Liver (tissue), 8 donors: ENCODE measurements at regions not wholly inside any gene's neighbourhood (a gene's known extent, or its start where the extent isn't known, plus 50 kb on each side); places are given as distances from the start of the nearest gene placed in this dataset.

Source experiments
- DNase-seq: peaks from one replicate; pipeline ENCODE4 v3.0.0-alpha.2; 2017; ENCODE audit warnings: low spot score
- H3K27ac ChIP-seq, 2 donors: one replicate each; pipeline ENCODE4 v1.7.0; 2013; ENCODE audit warnings: inconsistent platforms in 2 of 2, low read length in 2 of 2, control low read depth in 1 of 2, low read depth in 1 of 2, mild to moderate bottlenecking in 1 of 2
- H3K27me3 ChIP-seq, 4 donors: one replicate each; pipeline versions ENCODE4 v1.6.1 to v1.7.0; 2013; ENCODE audit warnings: low read length in 3 of 4, inconsistent platforms in 1 of 4, mild to moderate bottlenecking in 1 of 4, moderate library complexity in 1 of 4; ENCODE audit not compliant: control insufficient read depth in 4 of 4, insufficient read depth in 4 of 4
- H3K36me3 ChIP-seq, 4 donors: one replicate each; pipeline versions ENCODE4 v1.6.1 to v1.7.0; 2013; ENCODE audit warnings: low read length in 3 of 4, mild to moderate bottlenecking in 3 of 4, low read depth in 1 of 4, moderate library complexity in 1 of 4; ENCODE audit not compliant: control insufficient read depth in 4 of 4, insufficient read depth in 3 of 4
- H3K4me1 ChIP-seq, 4 donors: one replicate each; pipeline versions ENCODE4 v1.6.1 to v1.7.0; 2013; ENCODE audit warnings: low read length in 3 of 4, mild to moderate bottlenecking in 3 of 4, moderate library complexity in 1 of 4; ENCODE audit not compliant: control insufficient read depth in 4 of 4, insufficient read depth in 4 of 4
- H3K4me3 ChIP-seq, 3 donors: one replicate each; pipeline versions ENCODE4 v1.6.1 to v1.7.0; 2013; ENCODE audit warnings: low read length in 3 of 3, control low read depth in 1 of 3, low read depth in 1 of 3, mild to moderate bottlenecking in 1 of 3
- H3K9ac ChIP-seq, 2 donors: one replicate each; pipeline ENCODE4 v1.7.0; 2013; ENCODE audit warnings: low read length in 2 of 2, mild to moderate bottlenecking in 2 of 2, moderate library complexity in 2 of 2, control low read depth in 1 of 2, low read depth in 1 of 2
- H3K9me3 ChIP-seq, 4 donors: one replicate each; pipeline versions ENCODE4 v1.6.1 to v1.7.0; 2013; ENCODE audit warnings: low read length in 3 of 4; ENCODE audit not compliant: control insufficient read depth in 4 of 4
- EGR1 ChIP-seq, 2 donors: IDR thresholded peaks; 2 replicates each; pipeline ENCODE4 v1.6.1; 2016 to 2018; ENCODE audit warnings: antibody characterized with exemption in 2 of 2, low read depth in 2 of 2
- FOXA2 ChIP-seq: IDR thresholded peaks from 2 replicates; pipeline ENCODE4 v1.6.1; 2016; ENCODE audit warnings: antibody characterized with exemption
- GABPA ChIP-seq, 2 donors: IDR thresholded peaks in 1 of 2; conservative IDR thresholded peaks in 1 of 2; 2 replicates each; pipeline ENCODE4 v1.6.1; 2016; ENCODE audit warnings: antibody characterized with exemption in 2 of 2, mild to moderate bottlenecking in 1 of 2, moderate library complexity in 1 of 2
- HNF4G ChIP-seq: IDR thresholded peaks from 2 replicates; pipeline ENCODE4 v1.6.1; 2016; ENCODE audit warnings: antibody characterized with exemption
- NR2F2 ChIP-seq: IDR thresholded peaks from 2 replicates; pipeline ENCODE4 v1.6.1; 2016; ENCODE audit warnings: antibody characterized with exemption
- RAD21 ChIP-seq, 2 donors: IDR thresholded peaks; 2 replicates each; pipeline ENCODE4 v1.6.1; 2016; ENCODE audit warnings: antibody characterized with exemption in 2 of 2, mild to moderate bottlenecking in 2 of 2
- SP1 ChIP-seq: IDR thresholded peaks from 2 replicates; pipeline ENCODE4 v1.6.1; 2018; ENCODE audit warnings: antibody characterized with exemption, mild to moderate bottlenecking
- YY1 ChIP-seq: IDR thresholded peaks from 2 replicates; pipeline ENCODE4 v1.6.1; 2016; ENCODE audit warnings: antibody characterized with exemption, mild to moderate bottlenecking
- WGBS: extraction: QIAGEN DNeasy Blood & Tissue Kit; methylation state at CpG from one replicate; pipeline ENCODE4 v1.1.7; 2013; 5-methylcytosine and 5-hydroxymethylcytosine counted together
- TF ChIP-seq, protein P1 (sequence below): IDR thresholded peaks from 2 replicates; pipeline ENCODE4 v1.6.1; 2016; ENCODE audit warnings: antibody characterized with exemption
- TF ChIP-seq, protein P2 (sequence below): IDR thresholded peaks from 2 replicates; pipeline ENCODE4 v1.6.1; 2016; ENCODE audit warnings: antibody characterized with exemption, mild to moderate bottlenecking
- TF ChIP-seq, protein P3 (sequence below): fragments of 150-350 bp; IDR thresholded peaks from 2 replicates; pipeline ENCODE4 v1.5.1; 2017; ENCODE audit warnings: improper control_type of control experiment, low read depth, low read length; ENCODE audit not compliant: missing input control
- TF ChIP-seq, protein P4 (sequence below): IDR thresholded peaks from 2 replicates; pipeline ENCODE4 v1.6.1; 2016; ENCODE audit warnings: antibody characterized with exemption
- TF ChIP-seq, protein P5 (sequence below): IDR thresholded peaks from 2 replicates; pipeline ENCODE4 v1.6.1; 2016; ENCODE audit warnings: antibody characterized with exemption
- donor health status: healthy.
- donor health status: healthy.
- donor health status: healthy.
- donor health status: healthy.
- donor health status: healthy.

DNA sequence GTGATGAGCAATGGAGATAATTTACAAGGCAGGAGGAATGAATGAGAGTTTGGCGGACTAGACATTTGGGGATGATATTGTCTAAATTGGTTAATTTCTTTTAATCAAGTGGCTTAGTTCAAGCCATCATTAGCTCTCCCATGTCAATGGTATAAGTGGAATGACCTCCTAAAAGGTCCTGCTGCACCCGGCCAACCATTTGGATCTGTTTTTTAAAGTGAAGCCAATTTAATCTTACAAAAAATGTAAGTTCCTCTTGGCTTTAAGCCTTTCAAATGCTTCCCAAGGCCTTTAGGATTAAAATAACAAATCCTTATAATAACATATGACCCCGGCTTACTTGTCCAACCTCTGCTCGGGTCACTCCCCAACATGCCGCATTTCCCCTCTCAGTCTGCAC lies 484.4 kb upstream of the ADAMTS9 start:
- DNase-seq, result no peak
- Histone ChIP-seq H3K4me3 (no peak overlapping the region), H3K27me3 (no peaks in the 10 kb centered on the region), H3K4me1 (no peaks in the 10 kb centered on the region), H3K36me3 (no peaks in the 10 kb centered on the region), H3K9me3 (no peaks in the 10 kb centered on the region), H3K27ac (peak overlapping the region; percentile 6 to 53), H3K9ac (no peak overlapping the region)
- TF ChIP-seq GABPA (IDR thresholded peaks at IDR 0.05 in 1 of 2, conservative IDR thresholded peaks at IDR 0.05 in 1 of 2) (no peak), HNF4G (no peak), NR2F2 (no peak), SP1 (no peak)
- TF ChIP-seq, protein P1, sequence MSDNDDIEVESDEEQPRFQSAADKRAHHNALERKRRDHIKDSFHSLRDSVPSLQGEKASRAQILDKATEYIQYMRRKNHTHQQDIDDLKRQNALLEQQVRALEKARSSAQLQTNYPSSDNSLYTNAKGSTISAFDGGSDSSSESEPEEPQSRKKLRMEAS, result no peak
- TF ChIP-seq, protein P2, sequence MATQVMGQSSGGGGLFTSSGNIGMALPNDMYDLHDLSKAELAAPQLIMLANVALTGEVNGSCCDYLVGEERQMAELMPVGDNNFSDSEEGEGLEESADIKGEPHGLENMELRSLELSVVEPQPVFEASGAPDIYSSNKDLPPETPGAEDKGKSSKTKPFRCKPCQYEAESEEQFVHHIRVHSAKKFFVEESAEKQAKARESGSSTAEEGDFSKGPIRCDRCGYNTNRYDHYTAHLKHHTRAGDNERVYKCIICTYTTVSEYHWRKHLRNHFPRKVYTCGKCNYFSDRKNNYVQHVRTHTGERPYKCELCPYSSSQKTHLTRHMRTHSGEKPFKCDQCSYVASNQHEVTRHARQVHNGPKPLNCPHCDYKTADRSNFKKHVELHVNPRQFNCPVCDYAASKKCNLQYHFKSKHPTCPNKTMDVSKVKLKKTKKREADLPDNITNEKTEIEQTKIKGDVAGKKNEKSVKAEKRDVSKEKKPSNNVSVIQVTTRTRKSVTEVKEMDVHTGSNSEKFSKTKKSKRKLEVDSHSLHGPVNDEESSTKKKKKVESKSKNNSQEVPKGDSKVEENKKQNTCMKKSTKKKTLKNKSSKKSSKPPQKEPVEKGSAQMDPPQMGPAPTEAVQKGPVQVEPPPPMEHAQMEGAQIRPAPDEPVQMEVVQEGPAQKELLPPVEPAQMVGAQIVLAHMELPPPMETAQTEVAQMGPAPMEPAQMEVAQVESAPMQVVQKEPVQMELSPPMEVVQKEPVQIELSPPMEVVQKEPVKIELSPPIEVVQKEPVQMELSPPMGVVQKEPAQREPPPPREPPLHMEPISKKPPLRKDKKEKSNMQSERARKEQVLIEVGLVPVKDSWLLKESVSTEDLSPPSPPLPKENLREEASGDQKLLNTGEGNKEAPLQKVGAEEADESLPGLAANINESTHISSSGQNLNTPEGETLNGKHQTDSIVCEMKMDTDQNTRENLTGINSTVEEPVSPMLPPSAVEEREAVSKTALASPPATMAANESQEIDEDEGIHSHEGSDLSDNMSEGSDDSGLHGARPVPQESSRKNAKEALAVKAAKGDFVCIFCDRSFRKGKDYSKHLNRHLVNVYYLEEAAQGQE, result no peak
- TF ChIP-seq, protein P3, sequence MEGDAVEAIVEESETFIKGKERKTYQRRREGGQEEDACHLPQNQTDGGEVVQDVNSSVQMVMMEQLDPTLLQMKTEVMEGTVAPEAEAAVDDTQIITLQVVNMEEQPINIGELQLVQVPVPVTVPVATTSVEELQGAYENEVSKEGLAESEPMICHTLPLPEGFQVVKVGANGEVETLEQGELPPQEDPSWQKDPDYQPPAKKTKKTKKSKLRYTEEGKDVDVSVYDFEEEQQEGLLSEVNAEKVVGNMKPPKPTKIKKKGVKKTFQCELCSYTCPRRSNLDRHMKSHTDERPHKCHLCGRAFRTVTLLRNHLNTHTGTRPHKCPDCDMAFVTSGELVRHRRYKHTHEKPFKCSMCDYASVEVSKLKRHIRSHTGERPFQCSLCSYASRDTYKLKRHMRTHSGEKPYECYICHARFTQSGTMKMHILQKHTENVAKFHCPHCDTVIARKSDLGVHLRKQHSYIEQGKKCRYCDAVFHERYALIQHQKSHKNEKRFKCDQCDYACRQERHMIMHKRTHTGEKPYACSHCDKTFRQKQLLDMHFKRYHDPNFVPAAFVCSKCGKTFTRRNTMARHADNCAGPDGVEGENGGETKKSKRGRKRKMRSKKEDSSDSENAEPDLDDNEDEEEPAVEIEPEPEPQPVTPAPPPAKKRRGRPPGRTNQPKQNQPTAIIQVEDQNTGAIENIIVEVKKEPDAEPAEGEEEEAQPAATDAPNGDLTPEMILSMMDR, result no peak
- TF ChIP-seq, protein P4, sequence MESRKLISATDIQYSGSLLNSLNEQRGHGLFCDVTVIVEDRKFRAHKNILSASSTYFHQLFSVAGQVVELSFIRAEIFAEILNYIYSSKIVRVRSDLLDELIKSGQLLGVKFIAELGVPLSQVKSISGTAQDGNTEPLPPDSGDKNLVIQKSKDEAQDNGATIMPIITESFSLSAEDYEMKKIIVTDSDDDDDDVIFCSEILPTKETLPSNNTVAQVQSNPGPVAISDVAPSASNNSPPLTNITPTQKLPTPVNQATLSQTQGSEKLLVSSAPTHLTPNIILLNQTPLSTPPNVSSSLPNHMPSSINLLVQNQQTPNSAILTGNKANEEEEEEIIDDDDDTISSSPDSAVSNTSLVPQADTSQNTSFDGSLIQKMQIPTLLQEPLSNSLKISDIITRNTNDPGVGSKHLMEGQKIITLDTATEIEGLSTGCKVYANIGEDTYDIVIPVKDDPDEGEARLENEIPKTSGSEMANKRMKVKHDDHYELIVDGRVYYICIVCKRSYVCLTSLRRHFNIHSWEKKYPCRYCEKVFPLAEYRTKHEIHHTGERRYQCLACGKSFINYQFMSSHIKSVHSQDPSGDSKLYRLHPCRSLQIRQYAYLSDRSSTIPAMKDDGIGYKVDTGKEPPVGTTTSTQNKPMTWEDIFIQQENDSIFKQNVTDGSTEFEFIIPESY, result no peak
- WGBS, result 80% methylated on average over 5 of the region's 5 CpGs

DNA sequence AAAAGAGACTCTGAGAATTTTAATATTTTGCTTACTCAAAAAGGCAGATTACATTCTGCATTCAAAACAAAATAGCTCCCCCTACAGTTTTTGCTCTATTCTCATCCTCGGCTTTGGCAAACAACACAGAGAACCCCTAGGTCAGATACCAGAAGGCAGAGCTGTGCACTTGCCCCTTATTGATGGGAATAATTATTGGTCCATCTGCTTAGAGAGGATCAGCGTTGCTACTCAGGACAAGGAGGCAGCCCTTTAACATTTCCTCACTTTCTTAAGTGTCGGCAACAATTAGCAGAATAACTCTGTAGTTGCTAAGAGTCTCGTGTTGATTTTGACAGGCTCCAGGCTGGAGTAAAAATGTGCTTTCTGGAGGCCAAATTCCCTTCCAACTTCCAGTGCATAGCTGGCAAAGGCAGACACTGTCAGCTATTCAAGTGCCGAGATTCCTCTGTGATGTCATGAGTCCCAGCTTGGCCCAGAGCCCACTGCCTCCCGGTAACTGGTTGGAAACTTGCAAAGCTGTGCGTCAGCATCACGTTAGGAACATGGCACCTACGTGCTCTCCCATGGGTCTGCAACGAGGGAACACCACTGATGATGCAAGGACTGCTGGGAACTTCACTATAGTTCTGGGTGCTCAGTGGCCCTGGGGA lies 482.7 kb upstream of the ADAMTS9 start:
- 55% methylated on average over 10 of the region's 10 CpGs for whole genome bisulfite sequencing
- Histone ChIP-seq H3K9me3 (no peaks in the 10 kb centered on the region), H3K4me1 (no peaks in the 10 kb centered on the region), H3K27ac (peak overlapping the region; percentile 39 to 55), H3K36me3 (no peaks in the 10 kb centered on the region), H3K9ac (no peak overlapping the region), H3K27me3 (no peaks in the 10 kb centered on the region), H3K4me3 (no peak overlapping the region)
- no peak for DNase-seq
- TF ChIP-seq YY1 (no peak), SP1 (peak; percentile 39), RAD21 (IDR thresholded peaks at IDR 0.05) (peak; percentile 53 to 68), HNF4G (no peak), FOXA2 (no peak), EGR1 (IDR thresholded peaks at IDR 0.05; ENCODE audit: low read depth in 2 of 2) (no peak), NR2F2 (peak; percentile 67)
- TF ChIP-seq, protein P4, result no peak
- TF ChIP-seq, protein P1, result no peak
- TF ChIP-seq, protein P3, result peak; percentile 25
- TF ChIP-seq, protein P5, sequence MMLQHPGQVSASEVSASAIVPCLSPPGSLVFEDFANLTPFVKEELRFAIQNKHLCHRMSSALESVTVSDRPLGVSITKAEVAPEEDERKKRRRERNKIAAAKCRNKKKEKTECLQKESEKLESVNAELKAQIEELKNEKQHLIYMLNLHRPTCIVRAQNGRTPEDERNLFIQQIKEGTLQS, result no peak
